Tibial nerve (tissue), 4 donors: ENCODE measurements at regions not wholly inside any gene's neighbourhood (a gene's known extent, or its start where the extent isn't known, plus 50 kb on each side); places are given as distances from the start of the nearest gene placed in this dataset.
"Not testable (repeated sequence)": the region's sequence is repeated elsewhere in the genome, so short reads cannot be mapped to it uniquely, and the experiment has no call there.

Source experiments
- CTCF ChIP-seq, 5 experiments: fragments of 200-600 bp in 3 of 5; fragments of 450-650 bp in 2 of 5; sonication (generic) in 3 of 5; IDR thresholded peaks; one replicate each; pipeline ENCODE4 v1.5.1; 2016 to 2019; ENCODE audit warnings: antibody characterized with exemption in 5 of 5, mild to moderate bottlenecking in 3 of 5, moderate library complexity in 2 of 5
- EP300 ChIP-seq, 2 donors: sonication (generic); formaldehyde crosslinking; IDR thresholded peaks; one replicate each; pipeline ENCODE4 v1.6.1; 2017; ENCODE audit warnings: antibody characterized with exemption in 2 of 2, mild to moderate bottlenecking in 1 of 2
- POLR2A ChIP-seq, 2 donors: fragments of 450-650 bp; IDR thresholded peaks; one replicate each; pipeline ENCODE4 v1.6.1; 2017; ENCODE audit warnings: antibody characterized with exemption in 2 of 2, mild to moderate bottlenecking in 2 of 2, moderate library complexity in 2 of 2

DNA sequence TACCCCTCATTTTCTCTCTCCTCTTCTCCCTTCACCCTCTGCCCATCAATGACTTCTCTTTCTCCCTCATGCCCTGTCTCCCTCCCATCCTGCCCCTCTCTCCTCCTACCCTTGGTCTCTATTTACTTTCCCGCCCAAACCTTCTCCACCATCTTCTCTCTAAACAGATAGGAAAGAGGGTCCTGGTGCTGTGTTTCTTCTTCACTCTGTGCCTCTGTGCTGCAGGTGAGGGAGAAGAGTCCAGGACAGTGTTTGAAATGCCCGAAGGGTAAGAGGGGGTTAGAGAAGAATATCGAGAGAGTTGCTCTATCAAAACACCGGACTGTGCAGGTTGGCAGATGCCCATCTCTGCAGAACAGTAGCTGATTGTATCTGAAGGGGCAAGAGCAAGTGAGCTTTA, 217.0 kb downstream of the ANKRD30B start:
- TF ChIP-seq CTCF, POLR2A, EP300 (IDR thresholded peaks at IDR 0.05): not testable (repeated sequence)
